ENCODE measurements at regions not wholly inside any gene's neighbourhood (a gene's known extent, or its start where the extent isn't known, plus 50 kb on each side); places are given as distances from the start of the nearest gene placed in this dataset.

GRCh38 chr4:184534511-184535391, 60.4 kb upstream of the IRF2 start:
- in situ Hi-C loops (cut with HindIII; ENCODE audit: low pct_unique_long_range_greater_than_20kb, low sequenced_read_pairs) = no loop called here
- DNase-seq (ENCODE audit: low read depth, low spot score) = peak; percentile 55

- in situ Hi-C loops (cut with HindIII; ENCODE audit: low pct_unique_long_range_greater_than_20kb, low sequenced_read_pairs) = no loop called here
- no peak for DNase-seq (ENCODE audit: low read depth, low spot score)
These were observed 59.6 kb upstream of the IRF2 start for GRCh38 chr4:184533908-184534307.

GRCh38 chr4:184531008-184531407, 56.7 kb upstream of the IRF2 start:
- in situ Hi-C loops (cut with HindIII; ENCODE audit: low pct_unique_long_range_greater_than_20kb, low sequenced_read_pairs) = no loop called here
- no peak for DNase-seq (ENCODE audit: low read depth, low spot score)

- in situ Hi-C loops (cut with HindIII; ENCODE audit: low pct_unique_long_range_greater_than_20kb, low sequenced_read_pairs) = no loop called here
- peak; percentile 99 for DNase-seq (ENCODE audit: low read depth, low spot score)
These were observed 54.9 kb upstream of the IRF2 start for GRCh38 chr4:184529283-184529682.

GRCh38 chr4:184528713-184529112, 54.4 kb upstream of the IRF2 start:
- no peak for DNase-seq (ENCODE audit: low read depth, low spot score)
- in situ Hi-C loops (cut with HindIII; ENCODE audit: low pct_unique_long_range_greater_than_20kb, low sequenced_read_pairs) = no loop called here

GRCh38 chr4:184528051-184528450, 53.7 kb upstream of the IRF2 start:
- no peak for DNase-seq (ENCODE audit: low read depth, low spot score)
- in situ Hi-C loops (cut with HindIII; ENCODE audit: low pct_unique_long_range_greater_than_20kb, low sequenced_read_pairs) = no loop called here

- no peak for DNase-seq (ENCODE audit: low read depth, low spot score)
- in situ Hi-C loops (cut with HindIII; ENCODE audit: low pct_unique_long_range_greater_than_20kb, low sequenced_read_pairs) = no loop called here
These were observed 51.9 kb upstream of the IRF2 start for GRCh38 chr4:184526228-184526627.

Data from SK-MEL-5 (cell line).